HG03064 (cell line): ENCODE measurements at regions not wholly inside any gene's neighbourhood (a gene's known extent, or its start where the extent isn't known, plus 50 kb on each side); places are given as distances from the start of the nearest gene placed in this dataset.

ENCODE experiments used
- ATAC-seq: cut with Tn5 transposase; IDR thresholded peaks from one replicate; pipeline ENCODE4 v1.9.1; 2021; ENCODE audit warnings: low read depth; ENCODE audit not compliant: unreplicated experiment

DNA sequence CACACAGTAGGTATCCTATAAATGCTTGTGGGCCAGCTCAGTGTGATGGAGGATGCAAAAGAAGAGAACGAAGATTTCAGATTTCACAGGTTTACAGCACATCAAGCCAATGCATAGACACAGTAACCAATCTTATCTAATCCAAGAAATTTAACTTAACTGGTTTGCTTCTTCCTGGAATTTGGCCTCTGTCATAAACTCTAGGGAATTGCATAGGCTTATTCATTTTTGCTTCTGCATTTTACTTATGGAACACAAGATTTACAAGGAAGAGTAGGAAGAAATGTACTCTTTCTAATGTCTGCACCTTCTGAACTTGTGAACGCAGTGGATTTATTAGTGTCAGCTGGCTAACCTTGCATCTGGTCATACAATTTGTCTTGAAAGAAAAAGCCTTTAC lies 389.4 kb upstream of the NPVF start:
- no peak for ATAC-seq

DNA sequence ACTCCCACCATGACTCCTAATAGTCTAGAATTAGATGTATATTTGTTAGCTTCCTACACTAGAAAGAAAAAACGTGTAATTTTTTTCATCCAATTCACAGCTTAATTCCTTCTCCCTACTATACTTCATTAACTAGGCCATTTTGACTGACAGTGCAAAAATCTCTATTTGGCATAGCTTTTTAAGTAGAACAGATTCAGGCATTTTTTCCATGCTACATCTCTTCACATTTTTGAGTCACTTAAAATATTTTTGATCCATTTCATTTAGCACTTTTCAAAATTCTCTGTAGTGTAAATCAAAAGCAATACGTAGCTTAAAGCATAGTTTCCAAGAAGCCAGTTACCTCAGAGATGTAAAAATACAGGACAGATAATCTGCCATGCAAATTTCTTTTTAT lies 391.1 kb upstream of the NPVF start:
- ATAC-seq = no peak

DNA sequence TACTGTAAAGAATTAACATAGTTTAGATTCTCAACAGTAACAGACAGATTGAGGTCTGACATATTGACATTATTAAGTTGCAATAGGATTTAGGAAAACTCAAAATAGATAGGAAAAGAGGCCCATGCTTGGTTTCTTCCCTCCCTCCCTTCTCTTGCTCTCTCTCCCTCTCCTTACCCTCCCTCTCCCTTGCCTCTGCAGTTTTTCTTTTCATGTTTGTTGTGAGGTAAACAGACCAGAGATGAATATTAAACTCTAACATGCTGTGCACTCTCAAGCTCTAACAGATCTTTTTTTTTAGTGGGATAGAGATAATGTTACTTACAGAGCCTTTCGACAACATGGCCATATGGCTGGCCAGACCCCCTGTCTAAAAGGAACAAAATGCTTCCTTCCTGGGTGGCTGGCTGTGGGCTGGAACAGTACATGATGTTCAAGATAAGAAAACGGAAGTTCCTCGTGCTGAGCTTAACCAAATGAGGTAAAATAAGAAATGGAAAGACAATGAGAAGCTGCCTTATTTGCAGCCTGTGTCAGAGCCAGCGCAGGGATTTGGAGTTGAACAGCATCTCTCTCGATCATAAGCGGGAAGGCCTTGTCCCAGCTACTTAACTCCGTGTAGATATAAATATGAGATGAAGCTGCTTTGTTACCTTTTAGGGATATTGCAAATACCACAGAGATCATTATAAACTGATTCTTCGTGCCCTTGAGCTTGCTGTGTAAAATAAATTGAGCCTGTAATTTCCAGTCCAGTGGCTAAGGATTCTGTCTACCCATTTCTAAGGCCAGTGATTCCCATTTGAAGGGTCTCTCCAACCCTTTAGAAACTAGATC lies 391.9 kb upstream of the NPVF start:
- ATAC-seq = no peak

DNA sequence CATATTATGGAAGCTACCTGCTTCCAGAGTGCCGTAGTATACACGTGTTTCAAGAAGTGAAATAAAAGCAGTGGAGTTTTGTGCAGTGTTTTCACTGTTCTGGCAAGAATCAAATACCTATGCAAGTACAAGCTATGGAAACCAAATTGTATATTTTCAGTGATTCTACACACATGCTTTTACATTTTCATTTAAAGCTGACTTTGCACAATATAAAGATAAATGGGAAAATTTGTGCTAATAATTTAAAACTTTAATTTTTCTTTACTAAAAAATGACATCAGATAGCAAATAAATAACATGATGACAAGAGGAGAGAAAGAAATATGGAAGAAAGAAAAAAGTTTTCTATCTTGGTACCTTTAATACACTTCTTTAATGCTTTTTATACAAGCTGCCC lies 393.7 kb upstream of the NPVF start:
- no peak for ATAC-seq

DNA sequence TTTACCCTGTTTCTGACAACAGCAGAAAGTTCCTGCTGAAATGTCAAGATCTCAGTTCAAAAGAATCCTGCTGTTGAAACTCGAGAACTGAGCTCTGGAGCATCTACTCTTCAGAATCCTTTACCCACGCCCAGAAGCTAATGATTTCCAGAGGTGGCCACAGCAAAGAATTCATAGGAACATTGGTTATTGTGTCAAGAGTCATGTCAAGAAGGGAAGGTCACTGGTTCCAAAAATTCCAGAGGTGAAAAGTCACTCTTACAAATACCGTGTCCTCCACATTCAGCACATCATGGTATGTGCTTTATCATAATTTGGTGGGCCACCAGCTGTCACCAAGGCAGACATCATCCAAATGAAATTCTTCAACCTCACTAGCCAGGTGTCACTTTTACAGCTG lies 394.4 kb upstream of the NPVF start:
- no peak for ATAC-seq

DNA sequence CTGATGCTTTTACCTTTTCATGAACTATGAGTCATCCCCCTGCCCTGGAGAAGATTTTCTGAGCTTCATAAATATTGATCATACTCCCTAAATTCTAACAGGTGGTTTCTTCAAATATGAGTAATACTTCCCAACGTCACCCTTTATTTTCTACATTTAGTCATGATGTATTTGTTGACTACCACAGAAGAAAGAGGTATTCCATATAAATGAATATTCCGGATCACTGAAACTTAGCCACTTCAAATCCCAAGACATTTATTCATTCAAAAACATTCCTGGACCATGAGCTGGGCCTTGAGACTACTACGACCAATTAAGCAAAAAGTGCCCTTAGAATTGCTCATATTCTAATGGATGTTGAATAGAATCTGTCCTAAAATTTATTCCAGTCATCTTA lies 395.8 kb upstream of the NPVF start:
- no peak for ATAC-seq

DNA sequence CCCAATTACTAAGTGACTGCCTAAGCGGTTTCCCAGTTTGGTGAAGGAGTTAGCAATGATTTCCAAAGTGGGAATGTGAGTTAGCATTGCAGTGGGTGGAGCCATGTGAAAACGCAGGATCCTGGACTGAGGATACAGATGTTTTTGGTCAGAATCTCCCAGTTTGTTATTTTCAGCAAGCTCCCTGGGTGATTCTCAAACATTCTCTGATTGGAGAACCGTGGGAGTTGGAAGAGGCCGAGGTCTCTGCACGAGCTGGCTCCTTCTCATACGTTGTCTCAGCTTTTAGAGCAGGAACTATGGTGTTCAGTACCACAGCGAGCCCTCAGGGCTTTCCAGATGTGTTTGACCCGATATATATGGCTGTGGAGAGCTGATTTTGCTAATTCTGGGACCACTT lies 396.5 kb upstream of the NPVF start:
- ATAC-seq = no peak

DNA sequence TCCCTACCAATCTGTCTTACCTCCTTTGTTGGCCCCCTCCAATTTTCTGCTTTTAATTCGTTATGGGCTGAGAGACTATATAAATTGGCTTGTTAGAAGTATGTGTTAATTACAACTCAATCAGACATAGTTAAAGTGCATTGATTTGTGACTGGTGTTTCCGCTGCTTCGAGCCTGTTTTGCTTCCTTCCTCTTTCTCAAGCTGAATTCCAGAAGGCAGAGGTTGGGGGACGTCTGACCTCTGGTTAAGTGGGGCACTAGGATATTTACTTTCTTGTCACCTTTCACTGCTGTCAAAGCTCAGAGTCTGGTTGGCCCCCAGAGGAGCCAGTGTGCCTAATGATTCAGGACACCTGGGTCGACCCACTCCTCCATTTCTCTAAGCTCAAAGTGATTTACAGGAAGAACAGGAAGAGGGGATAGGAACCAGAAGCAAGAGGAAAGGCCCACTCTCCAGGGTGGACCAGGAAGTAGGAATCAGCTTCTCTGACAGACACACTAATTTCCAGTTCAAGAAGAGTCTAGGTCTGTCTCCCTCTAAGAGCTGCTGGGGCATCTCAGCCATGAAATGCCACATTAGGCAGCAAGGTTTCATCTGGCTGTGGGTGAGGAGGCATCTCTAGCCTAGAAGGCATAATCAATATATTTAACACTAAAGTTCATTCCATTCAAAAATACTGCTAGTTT lies 397.2 kb upstream of the NPVF start:
- no peak for ATAC-seq

DNA sequence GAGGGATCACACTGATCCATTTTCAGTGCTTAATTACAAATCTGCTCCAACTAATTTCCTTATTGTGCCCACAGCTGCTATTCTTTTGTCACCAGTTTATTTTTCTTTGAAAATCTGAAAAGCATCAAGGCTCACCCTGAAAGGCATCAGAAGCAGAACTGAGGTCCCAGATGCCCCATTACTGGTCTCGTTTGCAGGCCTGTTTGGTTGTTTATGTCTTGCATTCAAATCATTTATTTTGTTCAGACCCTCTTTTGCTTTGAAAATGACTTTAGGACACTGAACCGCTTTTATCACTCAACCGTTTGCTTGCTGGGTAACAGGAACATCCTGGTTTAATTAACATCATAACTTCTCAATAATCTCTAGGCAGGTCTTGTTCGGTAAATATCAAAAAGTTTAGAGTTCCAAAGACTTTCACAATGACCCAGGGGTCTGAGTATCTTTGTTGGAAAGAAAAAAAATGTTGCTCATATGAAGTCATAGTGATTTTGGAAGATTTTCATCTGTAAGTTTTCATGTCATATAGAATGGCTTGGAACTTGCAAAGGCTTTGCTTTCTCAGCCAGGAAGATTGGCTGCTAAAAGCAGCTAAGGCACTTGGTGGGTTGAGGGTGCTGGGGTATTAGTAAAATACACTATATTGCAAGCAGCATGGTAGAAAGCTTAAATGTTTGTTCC lies 398.3 kb upstream of the NPVF start:
- no peak for ATAC-seq

DNA sequence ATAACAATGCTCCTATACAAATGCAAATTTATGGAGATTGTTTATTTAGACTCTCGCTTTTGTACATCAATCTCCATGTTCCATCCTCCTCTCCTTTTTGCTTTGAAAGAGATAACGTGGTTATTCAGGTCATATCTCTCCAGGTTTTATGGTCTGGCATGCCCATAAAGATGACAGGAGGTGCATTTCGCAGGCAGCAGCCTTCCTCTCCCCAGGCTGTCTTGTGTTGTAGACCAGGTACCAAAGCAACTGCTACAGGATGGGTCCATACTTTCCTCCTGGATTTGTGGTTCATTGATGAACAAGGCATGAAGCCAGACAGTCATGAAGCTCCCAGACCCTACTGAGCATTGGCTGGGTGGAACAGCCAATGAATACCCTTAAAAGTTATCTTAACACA lies 400.2 kb upstream of the NPVF start:
- ATAC-seq = no peak

DNA sequence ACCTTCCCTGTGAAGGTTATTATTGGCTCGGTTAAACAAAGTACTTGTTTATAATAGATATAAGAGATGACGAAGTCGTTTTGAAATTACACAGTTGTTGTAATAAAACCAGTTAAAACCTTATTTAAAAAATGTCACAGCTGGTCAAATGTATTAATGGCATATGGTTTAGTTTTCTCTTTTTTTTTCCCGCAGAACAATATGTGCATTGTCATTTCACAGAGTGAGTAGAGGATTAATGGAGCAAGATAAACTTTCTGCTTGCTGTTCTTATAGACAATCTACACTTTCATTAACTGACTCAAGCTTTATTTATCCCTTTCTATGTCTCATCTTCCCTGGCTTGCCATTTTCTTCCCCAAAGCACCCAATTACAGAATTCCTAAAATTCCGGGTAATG lies 404.3 kb upstream of the NPVF start:
- no peak for ATAC-seq

DNA sequence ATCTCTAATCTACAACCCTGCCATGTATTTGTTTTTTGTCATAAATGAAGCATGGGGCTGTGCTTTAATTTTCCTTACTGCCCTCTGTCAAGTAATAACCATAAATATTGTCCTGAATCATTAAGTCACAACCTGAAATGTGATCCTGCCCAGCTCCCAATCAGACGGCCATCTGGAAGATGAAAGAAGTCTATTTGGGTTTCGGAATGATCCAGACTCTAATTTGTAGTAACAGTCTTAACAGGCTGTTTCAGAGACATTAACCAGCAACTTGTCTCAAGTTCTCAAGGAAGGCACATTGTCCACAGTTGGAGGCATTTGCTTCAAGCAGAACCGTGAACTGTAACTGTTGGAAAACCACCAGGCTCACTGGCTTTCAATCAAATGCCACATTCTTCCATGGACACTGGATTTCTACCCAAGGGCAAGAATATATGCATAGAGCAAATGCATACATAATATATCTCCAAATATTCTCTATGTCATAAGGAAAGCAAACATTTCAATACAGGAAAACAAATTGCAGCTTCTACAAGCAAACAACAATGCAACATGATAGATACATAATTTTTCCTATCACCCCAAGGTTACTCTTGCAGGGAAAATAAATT lies 405.2 kb upstream of the NPVF start:
- no peak for ATAC-seq

DNA sequence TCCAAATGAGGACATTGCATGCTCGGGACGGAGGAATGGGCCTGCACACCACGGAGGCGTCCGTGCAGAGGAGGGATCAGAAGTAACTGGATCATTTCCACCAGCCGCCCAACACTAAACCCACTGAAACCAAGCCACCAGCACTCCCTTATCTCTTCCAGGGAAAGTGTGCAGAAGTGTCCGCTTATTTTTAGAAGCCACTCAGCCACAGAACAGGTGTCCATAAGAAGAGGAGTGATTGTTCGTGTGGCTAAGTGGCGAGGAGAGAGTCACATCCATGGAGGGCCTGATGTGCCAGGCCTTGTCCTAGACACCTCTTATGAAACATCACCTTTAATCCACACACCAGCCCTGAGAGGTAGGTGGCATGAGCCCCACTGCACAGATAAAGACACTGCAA lies 407.9 kb upstream of the NPVF start:
- ATAC-seq = no peak

DNA sequence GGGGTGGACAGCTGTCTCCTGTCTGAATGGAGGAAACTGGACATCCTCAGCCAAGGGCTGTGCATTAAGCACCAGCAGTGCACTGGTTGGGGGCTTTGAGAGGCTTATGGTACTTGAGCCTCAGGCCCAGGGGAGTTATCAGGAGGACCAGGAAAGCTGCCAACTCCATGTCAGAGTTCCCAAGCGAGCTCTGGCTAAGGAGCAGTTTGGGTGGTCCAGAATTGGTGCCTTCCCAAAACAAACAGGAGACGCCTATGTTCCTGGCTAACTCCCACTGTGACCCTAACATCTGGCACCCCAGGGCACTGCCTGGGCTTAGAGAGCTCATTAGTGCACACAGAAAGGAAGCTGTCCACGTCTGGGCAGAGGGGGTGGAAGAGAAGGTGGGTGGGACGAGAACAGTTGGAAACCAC lies 408.6 kb upstream of the NPVF start:
- no peak for ATAC-seq

DNA sequence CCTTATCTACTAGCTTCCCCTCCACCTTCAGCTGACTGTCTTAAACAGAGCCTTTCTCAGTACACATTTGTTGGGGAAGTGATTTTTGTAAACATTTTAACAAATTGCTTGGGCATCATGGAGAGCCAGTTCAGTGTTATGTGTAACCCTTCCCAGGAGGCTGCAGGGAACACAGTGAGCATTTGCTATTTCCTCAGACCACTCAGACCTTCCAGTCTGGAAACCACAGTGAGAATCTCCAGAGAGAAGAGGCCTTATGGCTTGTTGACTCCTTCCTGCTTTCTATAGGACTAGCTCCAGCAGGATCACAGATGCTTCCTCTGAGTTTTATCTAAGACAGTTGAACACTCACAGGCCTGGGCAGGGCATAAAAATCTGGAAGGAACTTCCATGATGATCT lies 409.8 kb upstream of the NPVF start:
- no peak for ATAC-seq

DNA sequence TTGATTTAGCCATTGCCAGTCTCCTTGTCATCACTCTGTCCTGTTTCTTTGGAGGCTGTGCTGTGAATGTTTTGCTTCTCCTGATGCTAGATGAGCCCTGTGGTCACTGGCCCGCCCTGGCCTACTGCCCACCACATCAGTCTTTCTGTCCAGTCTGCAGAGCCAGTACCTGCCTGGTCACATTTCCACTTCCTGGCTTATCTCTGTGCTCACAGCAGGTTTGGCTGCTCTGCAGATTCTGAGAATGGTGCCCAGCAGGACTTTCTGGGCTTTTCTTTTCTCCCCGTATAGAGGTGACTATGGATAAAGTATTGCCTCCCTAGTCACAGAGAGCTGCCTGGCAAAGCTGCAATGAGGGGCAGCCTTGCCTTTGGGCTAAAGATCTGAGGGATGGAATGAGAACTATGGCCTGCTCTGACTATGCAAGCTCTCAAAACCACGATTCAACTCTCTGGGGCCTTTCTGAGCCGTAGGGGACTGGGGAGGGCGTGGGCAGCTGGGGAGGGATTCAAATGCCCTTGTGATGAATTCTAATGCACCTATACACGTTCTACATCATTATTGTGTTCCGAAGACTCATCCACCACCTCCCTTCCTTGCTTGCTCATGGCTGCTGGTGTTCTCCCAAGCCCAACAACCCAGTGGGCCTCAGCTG lies 410.4 kb upstream of the NPVF start:
- ATAC-seq = no peak

DNA sequence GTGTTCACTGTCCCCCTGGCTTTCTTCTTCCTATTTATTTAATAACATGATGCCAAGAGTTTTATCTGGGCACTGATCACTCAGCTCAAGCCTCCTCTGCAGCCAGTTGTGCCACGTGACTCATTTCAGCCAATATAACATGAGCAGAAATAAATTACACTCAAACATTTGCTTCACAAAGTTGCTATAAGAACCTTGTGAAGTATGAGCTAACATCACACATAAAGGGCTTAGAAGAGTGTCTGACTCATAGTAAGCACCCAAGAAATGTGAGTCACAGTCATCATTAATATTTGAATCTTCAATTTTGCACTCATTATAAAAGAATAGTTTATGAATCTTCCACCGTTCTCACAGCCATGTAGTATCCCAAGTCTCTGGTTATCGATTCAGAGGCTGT lies 414.6 kb upstream of the NPVF start:
- ATAC-seq = no peak

DNA sequence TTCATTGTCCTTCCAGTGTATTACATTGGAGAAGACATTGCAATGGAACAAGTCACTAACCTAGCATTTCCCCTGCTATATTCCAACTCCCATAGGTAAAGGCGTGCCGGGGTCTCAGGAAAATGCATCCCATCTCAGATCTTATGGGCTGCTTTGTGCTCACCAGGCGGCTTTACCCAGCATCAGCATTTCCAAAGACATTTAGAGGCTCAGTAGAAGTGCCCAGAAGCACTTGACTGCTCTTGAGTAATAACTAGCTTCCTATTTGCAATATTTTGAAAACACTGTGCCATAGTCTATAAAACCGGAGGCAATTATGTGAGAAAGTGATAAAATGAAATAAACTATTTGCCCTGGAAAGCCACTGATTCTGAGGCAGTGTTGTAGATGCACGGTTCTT lies 415.0 kb upstream of the NPVF start:
- no peak for ATAC-seq

DNA sequence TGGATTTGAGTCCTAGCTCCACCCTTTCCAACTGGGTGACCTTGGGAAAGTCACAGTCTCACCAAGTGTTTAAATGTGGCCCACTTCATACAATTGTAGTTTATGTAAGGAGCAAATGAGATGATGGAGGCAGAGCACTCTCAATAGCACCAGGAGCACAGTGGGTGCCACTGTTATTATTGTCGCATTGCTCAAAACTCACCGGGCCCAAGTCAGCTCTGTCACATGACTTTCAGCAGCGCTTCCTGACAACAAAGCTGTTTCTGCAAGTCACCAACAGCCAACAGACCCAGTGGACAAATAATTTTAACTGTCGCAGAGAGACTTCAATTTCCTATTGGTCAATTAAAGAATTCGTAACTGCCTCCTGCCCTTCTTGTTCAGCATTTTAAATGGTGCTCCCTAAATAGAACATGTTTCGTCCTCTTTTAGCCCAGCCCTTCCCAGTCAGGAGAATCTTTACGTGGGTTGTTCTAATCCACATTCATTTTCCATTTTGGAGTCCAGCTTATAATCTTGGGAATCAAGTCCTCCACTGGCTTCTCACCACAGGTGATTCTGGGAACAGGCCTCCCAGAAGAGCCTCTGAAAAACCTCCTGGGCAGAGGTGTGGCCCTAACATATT lies 415.6 kb upstream of the NPVF start:
- no peak for ATAC-seq

DNA sequence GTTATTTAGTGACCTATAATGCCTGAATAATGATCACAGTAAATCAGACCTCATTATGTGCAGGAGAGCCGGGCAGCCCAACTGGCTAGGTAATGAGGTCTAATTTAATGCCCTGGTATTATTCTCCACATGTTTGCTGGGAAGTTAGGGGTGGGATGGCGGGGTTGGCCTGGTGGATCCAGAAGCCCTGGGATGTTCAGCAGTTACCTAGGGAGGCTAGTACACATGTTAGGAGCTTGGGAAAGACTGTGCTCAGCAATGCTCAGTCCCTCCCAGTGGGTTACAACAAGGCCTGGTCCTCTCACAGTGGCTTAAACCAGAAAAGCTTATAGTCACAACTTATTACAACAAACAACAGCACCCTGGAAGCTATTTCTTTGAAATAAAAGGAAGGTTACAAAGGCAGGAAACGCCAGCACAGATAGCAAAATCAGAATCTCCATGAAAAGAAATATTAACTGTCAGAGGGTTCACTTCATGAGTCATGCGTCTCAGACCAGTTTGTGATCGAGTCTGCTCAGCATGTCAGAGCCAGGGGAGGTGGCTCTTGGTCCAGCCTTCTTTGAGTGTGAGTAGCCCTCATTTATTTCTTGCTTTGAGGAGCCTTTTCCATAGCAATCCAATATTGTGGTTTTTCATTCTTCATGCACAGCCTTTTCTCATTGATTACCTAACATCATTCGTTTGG lies 418.6 kb upstream of the NPVF start:
- ATAC-seq = no peak
